ENCODE measurements at regions not wholly inside any gene's neighbourhood (a gene's known extent, or its start where the extent isn't known, plus 50 kb on each side); places are given as distances from the start of the nearest gene placed in this dataset.

DNA sequence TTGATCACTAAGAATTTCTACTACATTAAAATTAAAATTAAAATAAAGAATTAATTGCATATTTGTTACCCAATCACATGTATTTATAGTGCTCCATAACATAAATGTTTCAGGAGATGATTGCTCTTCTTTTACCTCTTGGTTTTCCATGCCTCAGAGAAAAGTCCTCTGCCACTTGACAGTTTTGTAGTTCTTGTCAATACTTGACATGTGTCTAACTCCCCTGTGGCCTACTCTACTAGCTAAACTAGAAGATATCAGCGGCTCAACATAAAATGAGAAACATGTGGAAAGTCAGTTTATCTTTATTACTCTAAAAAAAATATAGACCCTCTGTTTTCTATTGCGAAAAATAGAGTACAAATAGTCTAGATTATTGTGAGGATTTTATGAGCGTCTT lies 650.6 kb upstream of the NUDT12 start:
- no peak for DNase-seq

DNA sequence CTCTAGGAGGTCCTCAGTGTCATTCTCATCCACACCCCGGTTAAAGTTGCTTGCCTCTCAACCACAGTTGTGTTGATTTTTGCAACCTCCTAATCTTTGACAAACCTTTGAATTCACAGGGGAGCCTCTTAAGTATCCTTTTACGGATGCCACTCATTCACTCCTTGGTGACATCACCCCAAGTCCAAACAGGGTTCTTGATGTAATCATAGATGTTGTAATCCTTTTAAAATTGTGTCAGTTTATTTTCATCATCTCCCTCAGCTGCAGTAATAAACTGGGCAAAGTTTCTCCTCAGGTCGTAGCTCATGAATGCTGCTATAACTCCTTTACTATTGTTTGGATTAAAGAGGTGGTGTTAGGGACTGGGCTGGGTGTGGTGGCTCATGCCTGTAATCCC lies 637.2 kb upstream of the NUDT12 start:
- DNase-seq, result no peak

DNA sequence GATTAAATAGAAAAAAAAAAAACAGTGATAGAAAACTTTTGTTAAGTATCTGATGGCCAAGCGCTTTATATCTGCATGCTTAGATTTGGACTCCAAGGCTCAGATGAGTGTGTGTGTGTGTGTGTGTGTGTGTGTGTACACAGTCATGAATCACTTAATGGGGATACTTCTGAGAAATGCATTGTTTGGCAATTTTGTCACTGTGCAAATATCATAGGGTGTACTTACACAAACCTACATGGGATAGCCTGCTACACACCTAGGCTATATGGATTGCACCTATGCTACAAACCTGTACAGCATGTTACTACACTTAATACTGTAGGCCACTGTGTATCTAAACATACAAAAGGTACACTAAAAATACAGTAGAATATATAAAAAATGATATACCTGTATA lies 635.6 kb upstream of the NUDT12 start:
- DNase-seq, result no peak

DNA sequence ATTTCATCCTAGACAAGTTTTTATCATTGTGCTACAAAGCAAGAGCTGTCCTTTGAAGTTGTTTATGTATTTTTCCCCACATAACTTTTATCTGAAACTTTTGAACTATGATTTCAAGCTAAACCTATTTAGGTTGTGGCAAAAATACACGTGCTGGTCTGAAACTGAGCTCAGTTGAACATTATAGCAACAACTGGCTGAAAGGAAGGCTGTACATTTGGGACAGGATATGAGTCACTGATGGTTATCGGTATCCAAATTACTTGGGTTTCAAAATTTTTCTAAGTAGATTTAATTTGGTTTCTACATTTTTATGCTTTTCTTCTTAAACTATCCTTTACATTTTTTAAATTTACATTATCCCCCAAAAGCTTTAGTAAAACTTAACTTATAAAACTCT lies 627.3 kb upstream of the NUDT12 start:
- DNase-seq, result no peak

DNA sequence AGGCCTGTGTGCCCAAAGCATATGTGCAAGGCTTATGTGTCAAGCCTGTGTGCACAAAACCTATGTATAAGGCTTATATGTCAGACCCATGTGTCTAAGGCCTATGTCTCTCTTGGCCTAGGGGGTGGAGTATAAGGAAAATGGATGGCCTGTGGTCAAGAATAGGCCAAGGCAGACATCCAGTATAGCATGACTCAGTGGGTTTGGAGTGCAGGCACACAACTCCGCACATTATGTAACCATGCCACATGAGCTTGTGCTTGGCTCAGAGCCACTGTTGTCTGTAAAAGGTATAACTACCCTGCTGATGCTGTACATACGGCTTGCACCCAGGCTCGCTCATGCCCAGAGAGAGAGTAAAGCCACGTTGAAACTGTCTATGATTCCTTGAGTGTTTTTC lies 626.4 kb upstream of the NUDT12 start:
- no peak for DNase-seq

DNA sequence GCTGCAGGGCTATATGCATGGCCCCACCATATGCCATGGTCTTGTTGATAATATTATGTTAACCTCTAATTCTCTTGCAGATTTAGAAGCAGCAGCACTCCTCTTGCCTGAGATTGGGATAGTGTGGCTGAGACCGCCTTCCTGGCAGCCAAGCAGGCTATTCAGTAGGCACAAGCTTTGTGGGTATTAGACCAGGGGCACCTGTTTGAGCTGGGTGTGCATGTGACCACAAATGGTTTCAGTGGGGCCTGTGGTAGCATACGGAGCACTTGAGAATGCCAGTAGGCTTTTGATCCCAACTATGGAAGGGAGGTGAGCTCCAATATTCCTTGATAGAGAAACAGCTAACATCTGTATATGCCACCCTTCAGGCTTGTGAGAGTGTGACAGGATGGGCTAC lies 625.1 kb upstream of the NUDT12 start:
- DNase-seq, result no peak

DNA sequence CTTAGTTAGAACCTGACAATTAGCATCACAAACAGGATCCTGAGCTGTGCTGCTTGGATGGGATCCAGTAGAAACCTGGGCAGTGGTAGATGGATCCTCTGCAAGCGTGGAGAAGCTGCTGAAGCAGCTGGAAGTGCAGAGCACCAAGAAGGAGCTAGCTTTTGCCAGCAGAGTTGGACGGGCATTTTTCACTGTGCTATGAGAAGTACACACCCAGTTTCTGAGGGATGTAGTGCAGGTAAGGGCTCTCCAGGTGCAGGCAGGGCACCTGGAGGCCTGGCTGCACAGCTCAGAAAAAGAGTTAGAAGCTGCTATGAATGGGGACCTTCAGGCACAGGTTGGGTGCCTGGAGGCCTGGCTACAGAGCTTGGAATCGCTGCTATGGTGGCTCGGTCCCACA lies 623.9 kb upstream of the NUDT12 start:
- no peak for DNase-seq

DNA sequence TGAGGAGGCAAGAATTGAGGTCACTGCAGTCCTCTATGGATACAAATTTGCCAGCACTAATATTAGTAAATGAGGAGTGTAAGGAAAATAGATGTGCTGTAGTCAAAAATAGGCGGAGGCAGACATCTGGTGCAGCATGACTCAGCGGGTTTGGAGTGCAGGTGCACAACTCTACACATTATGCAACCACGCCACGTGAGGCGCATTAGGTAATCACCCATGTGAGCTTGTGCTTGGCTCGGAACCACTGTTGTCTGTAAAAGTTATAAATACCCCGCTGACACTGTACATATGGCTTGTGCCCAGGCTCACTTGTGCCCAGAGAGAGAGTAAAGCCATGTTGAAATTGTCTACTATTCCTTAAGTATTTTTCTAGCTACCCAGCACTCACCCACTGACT lies 623.5 kb upstream of the NUDT12 start:
- DNase-seq, result no peak

DNA sequence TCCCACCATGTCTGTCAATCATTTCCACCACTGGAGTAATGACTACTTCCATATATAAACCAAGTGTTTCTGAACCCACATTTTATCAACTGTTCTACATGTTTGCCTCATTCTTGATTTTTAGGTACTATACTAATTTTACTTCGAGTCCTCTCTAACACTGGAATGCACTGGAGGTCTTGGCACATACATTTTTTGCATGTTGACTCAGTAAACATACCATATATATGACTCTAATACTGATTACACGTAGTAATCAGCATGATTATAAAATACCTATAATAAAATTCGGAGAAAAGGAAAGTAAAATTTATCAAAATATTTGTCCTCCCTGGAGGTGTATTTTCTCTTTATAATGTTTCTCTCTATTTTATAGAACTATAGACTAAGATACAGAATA lies 621.7 kb upstream of the NUDT12 start:
- no peak for DNase-seq

DNA sequence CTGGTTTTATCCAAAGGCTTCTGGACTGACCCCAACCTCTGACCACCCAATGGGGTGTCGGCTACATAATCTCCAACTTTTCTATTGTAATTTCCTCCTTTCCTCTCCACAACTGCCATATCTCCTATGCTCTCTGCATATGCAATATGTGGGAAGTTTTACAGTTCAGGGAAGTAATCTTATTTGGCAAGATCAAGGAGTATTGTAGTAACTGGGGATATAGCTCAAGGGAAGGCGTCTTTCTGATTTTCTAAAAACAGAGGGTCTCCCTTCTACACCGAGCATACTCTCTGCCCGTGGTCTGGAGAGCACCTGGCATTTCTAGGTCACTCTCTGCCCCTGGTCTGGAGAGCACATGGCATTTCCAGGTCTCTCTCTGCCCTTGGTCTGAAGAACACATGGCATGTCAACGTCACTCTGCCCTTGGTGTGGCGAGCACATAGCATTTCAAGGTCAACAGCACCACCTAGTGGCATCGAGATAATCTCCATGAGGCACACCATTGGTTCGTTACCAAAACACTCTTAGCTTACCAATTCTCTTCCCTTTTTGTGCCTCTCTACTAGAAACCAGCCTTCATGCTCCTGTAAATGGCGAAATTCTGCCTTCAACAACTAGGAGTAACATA lies 616.4 kb upstream of the NUDT12 start:
- DNase-seq, result no peak

DNA sequence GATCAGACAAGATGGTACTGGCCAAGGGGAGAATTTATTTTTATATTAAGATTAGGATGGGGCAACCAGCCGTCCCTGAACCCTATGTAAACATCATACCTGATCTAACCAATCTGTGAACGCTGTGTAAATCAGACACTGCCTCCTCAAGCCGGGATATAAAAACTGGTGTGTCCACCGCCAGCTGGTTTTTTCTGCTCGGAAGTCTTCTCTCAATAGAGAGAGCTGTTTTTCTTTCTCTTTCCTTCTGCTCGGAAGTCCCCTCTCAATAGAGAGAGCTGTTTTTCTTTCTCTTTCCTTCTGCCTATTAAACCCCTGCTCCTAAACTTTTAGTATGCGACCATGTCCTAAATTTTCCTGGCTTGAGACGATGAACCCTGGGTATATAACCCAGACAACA lies 615.5 kb upstream of the NUDT12 start:
- DNase-seq, result no peak

DNA sequence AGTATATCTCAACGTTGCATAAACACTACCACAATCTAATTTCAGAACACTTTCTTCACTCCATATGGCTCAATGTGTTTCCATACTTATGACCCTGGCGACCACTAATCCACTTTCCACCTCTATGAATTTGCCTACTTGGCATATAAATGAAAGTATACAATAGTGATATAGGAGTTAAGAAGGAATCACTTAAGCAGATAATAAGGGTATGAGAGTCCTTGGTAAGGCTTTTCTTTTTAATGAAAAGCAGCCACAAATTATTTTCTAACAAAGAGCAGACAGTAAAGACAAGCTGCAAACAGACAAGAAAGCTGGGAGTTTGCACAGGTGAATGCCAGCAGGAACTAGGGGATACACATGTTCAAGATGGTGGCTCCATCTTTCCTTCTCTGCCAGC lies 615.1 kb upstream of the NUDT12 start:
- DNase-seq, result no peak

DNA sequence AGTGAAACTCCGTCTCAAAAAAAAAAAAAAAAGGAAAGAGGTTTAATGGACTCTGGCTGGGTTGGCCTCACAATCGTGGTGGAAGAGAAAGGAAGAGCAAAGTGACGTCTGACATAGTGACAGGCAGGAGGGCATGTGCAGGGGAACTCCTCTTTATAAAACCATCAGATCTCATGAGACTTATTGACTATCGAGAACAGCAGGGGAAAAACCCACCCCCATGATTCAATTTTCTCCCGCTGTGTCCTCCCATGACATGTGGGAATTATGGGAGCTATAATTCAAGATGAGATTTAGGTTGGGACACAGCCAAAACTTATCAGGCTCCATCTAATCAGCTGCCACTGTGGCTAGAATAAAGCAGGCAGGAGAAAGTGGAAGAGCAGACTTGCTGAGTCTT lies 610.4 kb upstream of the NUDT12 start:
- no peak for DNase-seq

DNA sequence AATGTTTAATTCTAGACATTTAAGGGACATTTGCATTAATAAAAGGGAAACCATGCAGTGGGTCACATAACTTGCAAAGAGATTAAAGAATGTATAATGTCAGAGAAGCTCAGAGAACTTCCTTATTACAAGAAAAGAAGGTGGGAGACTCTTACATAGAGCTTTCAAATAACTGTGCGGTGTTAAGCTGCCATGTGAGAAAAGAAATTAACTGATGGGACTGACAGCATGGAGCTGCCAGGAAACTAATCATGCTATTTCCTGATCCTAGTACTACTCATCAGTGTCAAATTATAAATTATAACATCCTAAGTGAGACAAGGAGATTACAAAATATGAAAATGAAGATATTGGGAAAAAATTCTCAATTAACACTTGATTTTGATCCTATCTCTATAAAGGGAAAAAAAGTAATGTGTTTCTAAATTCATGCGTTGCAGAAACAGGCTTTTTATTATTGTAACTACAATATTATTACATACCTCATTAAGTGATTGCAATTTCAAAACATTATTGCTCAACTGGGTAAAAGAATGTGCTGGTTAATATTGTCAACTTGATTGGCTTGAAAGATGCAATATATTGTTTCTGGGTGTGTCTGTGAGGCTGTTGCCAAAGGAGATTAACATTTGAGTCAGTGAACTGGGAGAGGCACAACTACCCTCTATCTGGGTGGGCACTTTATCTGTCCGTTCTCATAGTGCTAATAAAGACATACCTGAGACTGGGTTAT lies 609.5 kb upstream of the NUDT12 start:
- no peak for DNase-seq

DNA sequence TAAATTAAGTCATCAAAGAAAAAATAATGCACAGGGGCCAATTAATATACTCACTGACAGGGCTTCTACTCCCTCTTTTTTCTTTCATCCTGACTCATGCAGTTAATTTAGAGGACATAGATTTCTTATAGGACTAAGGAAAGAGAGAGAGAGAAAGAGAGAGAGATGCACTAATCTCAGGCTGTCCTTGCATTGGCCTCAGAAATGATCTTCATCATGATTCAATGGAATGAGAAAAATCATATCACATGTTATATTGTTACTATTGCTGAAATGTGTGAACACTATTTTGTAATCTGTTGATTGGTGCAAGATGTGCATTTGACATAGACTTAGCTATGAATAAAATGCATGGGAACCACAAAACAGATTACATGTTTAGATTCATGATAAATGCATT lies 608.3 kb upstream of the NUDT12 start:
- DNase-seq, result no peak

DNA sequence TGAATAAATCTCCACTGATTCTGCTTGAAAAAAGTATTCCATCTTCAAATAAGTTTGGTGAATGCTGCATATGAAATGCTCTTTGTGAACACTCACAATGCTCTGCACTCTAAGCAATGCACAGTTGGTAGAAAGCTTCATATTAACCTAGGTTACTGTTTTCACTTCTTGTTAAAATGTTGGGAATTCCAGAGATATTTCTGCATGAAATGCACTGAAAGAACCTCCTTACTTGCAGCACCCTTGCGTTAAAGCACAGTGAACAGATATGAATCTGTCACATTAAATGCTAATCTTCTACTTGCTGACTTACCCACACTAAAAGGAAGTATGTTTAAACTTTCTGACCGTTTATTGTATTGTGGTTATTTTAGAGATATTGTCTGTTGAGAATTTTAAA lies 584.1 kb upstream of the NUDT12 start:
- no peak for DNase-seq

DNA sequence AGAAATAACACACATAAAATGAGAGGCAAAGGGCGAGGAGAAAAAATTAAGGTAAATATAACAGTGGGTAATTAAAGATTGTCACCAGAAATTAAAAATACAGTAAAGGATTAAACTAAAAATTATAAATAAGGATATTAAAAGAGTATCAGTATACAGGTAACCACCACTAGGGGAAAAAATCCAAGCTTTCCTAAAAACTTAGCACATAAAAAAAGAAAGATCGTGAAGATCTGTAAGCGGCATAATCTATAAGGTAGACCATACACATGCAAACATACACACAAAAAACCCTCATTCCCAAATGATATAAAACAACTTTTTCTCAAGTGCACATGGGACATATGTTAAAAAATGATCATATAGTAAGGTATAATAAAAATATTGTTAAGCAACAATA lies 577.3 kb upstream of the NUDT12 start:
- DNase-seq, result no peak

DNA sequence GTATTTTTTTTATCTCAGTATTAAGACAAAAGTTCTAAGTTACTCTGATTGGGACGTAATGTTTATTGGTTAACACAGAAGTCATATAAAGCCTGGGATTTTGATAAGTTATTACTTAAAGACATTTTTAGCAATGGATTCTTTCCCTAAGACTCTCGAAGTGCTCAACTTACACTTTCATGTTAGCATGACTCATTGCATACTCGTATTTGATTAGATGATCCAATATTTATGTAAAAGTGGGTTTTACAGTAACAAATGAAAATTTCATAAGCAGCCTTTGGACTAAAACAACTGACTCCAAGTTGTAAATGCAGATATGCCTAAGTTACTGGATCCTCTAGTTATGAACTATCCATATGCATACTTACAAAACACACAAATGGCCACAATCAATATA lies 567.7 kb upstream of the NUDT12 start:
- DNase-seq, result no peak

DNA sequence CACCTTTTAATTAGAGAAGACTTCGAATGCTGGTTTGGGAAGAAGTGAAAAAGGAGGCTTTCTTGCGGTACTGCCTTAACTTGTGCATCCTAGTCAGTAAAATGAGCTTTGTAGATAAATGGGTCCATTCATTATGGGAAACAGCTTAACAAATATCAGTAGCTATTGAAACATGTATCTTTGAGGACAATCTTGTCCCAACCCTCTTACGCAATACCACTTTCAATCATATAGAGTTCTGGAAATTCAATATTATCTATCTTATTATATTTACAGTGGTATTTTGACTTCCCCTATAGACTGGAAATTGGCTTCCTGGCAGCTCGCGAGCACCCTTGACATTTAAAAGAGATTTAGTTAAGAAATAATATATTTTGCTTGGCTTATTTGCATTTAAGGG lies 565.8 kb upstream of the NUDT12 start:
- DNase-seq, result no peak

DNA sequence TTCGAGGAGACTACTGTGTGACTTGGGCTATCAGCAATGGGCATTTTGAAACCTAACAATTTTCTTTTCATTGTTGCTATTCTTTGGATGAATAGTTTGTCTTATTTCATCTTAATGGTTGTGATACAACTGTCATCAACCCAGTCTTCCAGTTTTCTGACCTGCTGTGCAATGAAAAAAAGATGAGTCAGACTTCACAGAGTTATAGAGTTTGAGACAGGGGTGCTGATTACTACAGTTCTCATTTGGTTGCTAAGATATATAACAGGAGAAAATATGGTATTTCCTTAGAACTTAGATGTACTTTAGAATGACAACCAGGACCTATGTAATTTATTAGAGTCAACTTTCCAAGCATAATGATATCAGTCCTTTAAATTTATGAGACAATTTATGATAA lies 564.4 kb upstream of the NUDT12 start:
- no peak for DNase-seq

DNA sequence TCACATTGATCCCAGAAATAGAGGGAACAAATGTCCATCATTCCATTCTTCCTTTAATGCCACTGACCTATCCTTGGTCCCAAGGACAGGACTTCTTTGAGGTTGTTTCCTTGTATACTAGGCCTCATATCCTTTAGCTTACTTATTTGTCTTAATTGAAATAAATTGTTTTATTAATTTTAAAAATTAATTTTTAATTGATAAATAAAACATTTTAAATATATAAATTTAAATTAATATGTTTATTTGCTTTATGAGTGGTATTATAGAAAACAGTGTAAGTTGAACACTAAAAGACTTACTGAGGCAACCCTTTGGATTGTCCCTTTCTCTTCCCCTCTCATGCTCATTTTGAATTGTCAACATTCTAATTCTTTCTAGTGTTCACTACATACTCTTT lies 556.9 kb upstream of the NUDT12 start:
- DNase-seq, result no peak

DNA sequence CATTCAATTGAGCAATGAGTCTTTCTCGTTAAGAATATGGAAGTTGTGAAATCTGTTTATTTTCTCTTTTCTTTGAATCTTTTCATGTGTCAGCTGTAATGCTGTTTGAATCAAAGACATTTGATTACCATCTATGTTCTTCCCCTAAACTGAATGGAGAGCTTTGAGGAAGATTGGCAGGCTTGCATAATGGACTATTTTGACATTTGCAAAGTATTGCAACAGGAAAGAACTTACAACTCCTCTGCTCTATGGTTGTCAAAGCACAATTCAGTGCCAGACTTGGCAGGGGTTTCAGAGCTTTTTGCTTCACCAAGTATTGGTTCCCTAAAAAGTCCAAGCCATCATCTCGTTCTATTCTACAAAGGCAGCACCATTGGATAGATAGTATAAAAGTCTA lies 549.0 kb upstream of the NUDT12 start:
- no peak for DNase-seq

DNA sequence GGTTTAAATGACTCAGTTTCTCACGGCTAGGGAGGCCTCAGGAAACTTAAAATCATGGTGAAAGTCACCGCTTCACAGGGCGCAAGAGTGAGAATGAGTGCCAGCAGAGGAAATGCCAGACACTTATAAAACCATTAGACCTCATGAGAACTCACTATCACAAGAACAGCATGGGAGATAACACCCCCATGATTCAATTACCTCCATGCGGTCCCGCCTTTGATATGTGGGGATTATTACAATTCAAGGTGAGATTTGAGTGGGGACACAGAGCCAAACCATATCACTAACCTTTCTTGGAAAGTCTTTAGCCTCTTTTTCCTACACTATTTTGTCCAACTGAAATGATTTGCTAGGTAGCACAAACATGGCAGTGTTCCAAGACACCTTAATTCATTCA lies 533.9 kb upstream of the NUDT12 start:
- no peak for DNase-seq

DNA sequence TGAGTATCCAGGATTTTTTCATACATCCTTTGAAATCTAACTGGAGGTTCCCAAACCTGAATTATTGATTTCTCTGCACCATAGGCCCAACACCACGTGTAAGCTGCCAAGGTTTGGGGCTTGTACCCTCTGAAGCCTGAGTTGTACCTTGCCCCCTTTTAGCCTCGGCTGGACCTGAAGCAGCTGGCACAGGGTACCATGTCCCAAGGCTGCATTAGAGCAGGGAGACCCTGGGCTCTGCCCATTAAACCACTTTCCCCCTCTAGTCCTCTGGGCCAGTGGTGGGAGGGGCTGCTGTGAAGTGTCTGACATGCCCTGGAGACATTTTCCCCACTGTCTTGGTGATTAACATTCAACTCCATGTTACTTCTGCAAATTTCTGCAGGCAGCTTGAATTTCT lies 532.9 kb upstream of the NUDT12 start:
- DNase-seq, result no peak
